ENCODE measurements at regions not wholly inside any gene's neighbourhood (a gene's known extent, or its start where the extent isn't known, plus 50 kb on each side); places are given as distances from the start of the nearest gene placed in this dataset.

GRCh38 chr7:142327628-142328405 is 70.0 kb upstream of the PRSS58 start:
- Histone ChIP-seq H3K4me2 (no peak overlapping the region), H3F3A (ENCODE audit: insufficient read depth, low read depth) (peaks cover 3% of the 10 kb centered on the region; the same call in 1 of the 2 replicates), H3K4me3 (no peak overlapping the region), H3K4me1 (replicated peaks; ENCODE audit: insufficient read depth) (peaks cover 13% of the 10 kb centered on the region), H3K27ac (no peak overlapping the region), H3K9me3 (ENCODE audit: insufficient read depth, low read depth) (no peaks in the 10 kb centered on the region), H3K27me3 (ENCODE audit: insufficient read depth, low read depth) (no peaks in the 10 kb centered on the region), H4K20me1 (ENCODE audit: insufficient read depth) (no peaks in the 10 kb centered on the region), H2AFZ (no peak overlapping the region), H3K79me2 (ENCODE audit: low read depth) (no peaks in the 10 kb centered on the region), H3K9me2 (ENCODE audit: insufficient read depth) (no peaks in the 10 kb centered on the region), H3K36me3 (ENCODE audit: low read depth) (no peaks in the 10 kb centered on the region)
- ChIA-PET CTCF (no interaction called here), POLR2A (ENCODE audit: unreplicated experiment) (no interaction called here)
- no peak for DNase-seq
- TF ChIP-seq EZH2 (IDR thresholded peaks at IDR 0.05; ENCODE audit: low read depth) (no peak), CTCF (conservative IDR thresholded peaks at IDR 0.05) (no peak)
- intact Hi-C loops (cut with micrococcal nuclease; ENCODE audit: unreplicated experiment), result loop anchor here (10.0 kb wide), 1 partner anchor 277 kb away; no protein-coding TSS in a partner anchor
- BruUV-seq (replicated peaks), result no TSS peak

GRCh38 chr7:142323706-142324105 is 65.8 kb upstream of the PRSS58 start:
- no peak overlapping the region for H3K27ac ChIP-seq
- peaks cover 13% of the 10 kb centered on the region for H3K4me1 ChIP-seq (replicated peaks; ENCODE audit: insufficient read depth)
- no peaks in the 10 kb centered on the region for H3K36me3 ChIP-seq (ENCODE audit: low read depth)
- peaks cover 3% of the 10 kb centered on the region; the same call in 1 of the 2 replicates for H3F3A ChIP-seq (ENCODE audit: insufficient read depth, low read depth)
- H3K79me2 ChIP-seq (ENCODE audit: low read depth), result no peaks in the 10 kb centered on the region
- ChIA-PET POLR2A (ENCODE audit: unreplicated experiment) (no interaction called here), CTCF (interaction anchor here (0.6 to 1.5 kb wide), 29 partner anchors 11 to 896 kb away, joined by 3 to 15 read pairs (median 5); no protein-coding TSS in a partner anchor)
- intact Hi-C loops (cut with micrococcal nuclease; ENCODE audit: unreplicated experiment), result loop anchor here (1.0 to 10.0 kb wide), 14 partner anchors 35 to 892 kb away; partner anchors contain the start of gene EPHB6
- no TSS peak for BruUV-seq (replicated peaks)
- H3K4me2 ChIP-seq, result no peak overlapping the region
- H3K27me3 ChIP-seq (ENCODE audit: insufficient read depth, low read depth), result no peaks in the 10 kb centered on the region
- H3K4me3 ChIP-seq, result no peak overlapping the region
- DNase-seq, result peak; percentile 66 to 85
- no peaks in the 10 kb centered on the region for H4K20me1 ChIP-seq (ENCODE audit: insufficient read depth)
- H2AFZ ChIP-seq, result no peak overlapping the region
- peak; percentile 88 for TF ChIP-seq CTCF (conservative IDR thresholded peaks at IDR 0.05)
- no peak for TF ChIP-seq EZH2 (IDR thresholded peaks at IDR 0.05; ENCODE audit: low read depth)
- no peaks in the 10 kb centered on the region for H3K9me3 ChIP-seq (ENCODE audit: insufficient read depth, low read depth)
- H3K9me2 ChIP-seq (ENCODE audit: insufficient read depth), result no peaks in the 10 kb centered on the region

- ChIA-PET POLR2A (ENCODE audit: unreplicated experiment) (no interaction called here), CTCF (no interaction called here)
- no peaks in the 10 kb centered on the region for H3K9me3 ChIP-seq (ENCODE audit: insufficient read depth, low read depth)
- no peaks in the 10 kb centered on the region for H3K9me2 ChIP-seq (ENCODE audit: insufficient read depth)
- TF ChIP-seq EZH2 (IDR thresholded peaks at IDR 0.05; ENCODE audit: low read depth) (no peak), CTCF (conservative IDR thresholded peaks at IDR 0.05) (no peak)
- intact Hi-C loops (cut with micrococcal nuclease; ENCODE audit: unreplicated experiment), result loop anchor here (5.0 to 10.0 kb wide), 6 partner anchors 176 to 636 kb away; no protein-coding TSS in a partner anchor
- H3F3A ChIP-seq (ENCODE audit: insufficient read depth, low read depth), result no peaks in the 10 kb centered on the region; the same call in 1 of the 2 replicates
- no peaks in the 10 kb centered on the region for H3K27me3 ChIP-seq (ENCODE audit: insufficient read depth, low read depth)
- BruUV-seq (replicated peaks), result no TSS peak
- H3K27ac ChIP-seq, result no peak overlapping the region
- H4K20me1 ChIP-seq (ENCODE audit: insufficient read depth), result no peaks in the 10 kb centered on the region
- no peak overlapping the region for H3K4me2 ChIP-seq
- no peak for DNase-seq
- H3K36me3 ChIP-seq (ENCODE audit: low read depth), result no peaks in the 10 kb centered on the region
- H3K4me1 ChIP-seq (replicated peaks; ENCODE audit: insufficient read depth), result peaks cover 6% of the 10 kb centered on the region
- H3K4me3 ChIP-seq, result no peak overlapping the region
- H2AFZ ChIP-seq, result no peak overlapping the region
- H3K79me2 ChIP-seq (ENCODE audit: low read depth), result no peaks in the 10 kb centered on the region
Measured at GRCh38 chr7:142321391-142321790, 63.5 kb upstream of the PRSS58 start.

All from PC-9 (cell line).